Stomach (tissue), 8 donors: ENCODE measurements at regions not wholly inside any gene's neighbourhood (a gene's known extent, or its start where the extent isn't known, plus 50 kb on each side); places are given as distances from the start of the nearest gene placed in this dataset.

Experiments used
- DNase-seq, 2 donors: peaks; one replicate each; pipeline versions ENCODE4 v3.0.0 to v3.0.0-alpha.2; 2013 to 2019
- H3K27ac ChIP-seq, 5 donors: fragments of 200-600 bp in 4 of 5; sonication (generic) in 4 of 5; one replicate each; pipeline ENCODE4 v1.5.1; 2013 to 2019; ENCODE audit warnings: mild to moderate bottlenecking in 1 of 5, moderate library complexity in 1 of 5
- H3K27me3 ChIP-seq, 3 donors: fragments of 200-600 bp; sonication (generic); one replicate each; pipeline ENCODE4 v1.5.1; 2017 to 2019; ENCODE audit warnings: mixed run types in 1 of 3
- H3K36me3 ChIP-seq, 4 donors: fragments of 200-600 bp; sonication (generic); 1 replicate in 3 of 4; 2 replicates in 1 of 4; pipeline ENCODE4 v1.5.1; 2016 to 2019
- H3K4me1 ChIP-seq, 4 donors: fragments of 200-600 bp; sonication (generic); one replicate each; pipeline ENCODE4 v1.5.1; 2016 to 2019
- H3K4me3 ChIP-seq, 4 donors: fragments of 200-600 bp; sonication (generic) in 3 of 4; one replicate each; pipeline ENCODE4 v1.5.1; 2016 to 2019; ENCODE audit warnings: mild to moderate bottlenecking in 1 of 4
- H3K9me3 ChIP-seq, 4 donors: fragments of 200-600 bp; sonication (generic); one replicate each; pipeline ENCODE4 v1.5.1; 2016 to 2019
- CTCF ChIP-seq, 7 experiments: fragments of 450-650 bp in 4 of 7; fragments of 200-600 bp in 3 of 7; sonication (generic) in 3 of 7; IDR thresholded peaks; one replicate each; pipeline ENCODE4 v1.5.1; 2016 to 2019; ENCODE audit warnings: antibody characterized with exemption in 7 of 7, control low read depth in 2 of 7, mild to moderate bottlenecking in 1 of 7
- EP300 ChIP-seq: sonication (generic); formaldehyde crosslinking; IDR thresholded peaks from one replicate; pipeline ENCODE4 v1.6.1; 2017; ENCODE audit warnings: antibody characterized with exemption
- POLR2A ChIP-seq, 4 donors: fragments of 450-650 bp; IDR thresholded peaks; one replicate each; pipeline ENCODE4 v1.6.1; 2016; ENCODE audit warnings: antibody characterized with exemption in 4 of 4, control low read depth in 2 of 4, mild to moderate bottlenecking in 1 of 4, moderate library complexity in 1 of 4
- POLR2AphosphoS5 ChIP-seq, 3 donors: sonication (generic); formaldehyde crosslinking; IDR thresholded peaks; one replicate each; pipeline ENCODE4 v1.6.1; 2016; ENCODE audit warnings: antibody characterized with exemption in 3 of 3
- WGBS, 5 donors: extraction: QIAGEN DNeasy Blood & Tissue Kit in 3 of 5; methylation state at CpG; one replicate each; pipeline versions ENCODE4 v1.1.5 to v1.1.7; 2013 to 2018; 5-methylcytosine and 5-hydroxymethylcytosine counted together
- intact Hi-C: fragments of 100-400 bp; cut with DNase I; formaldehyde crosslinking; loops from one replicate; pipeline ENCODE4 v1.15.1; 2023; ENCODE audit warnings: low total_unique reads
- donor health status: healthy with polysubstance abuse.
- donor health status: Bipolar disorder and iron deficiency.
- donor health status: healthy.

- Histone ChIP-seq H3K9me3 (peaks cover 0 to 18% (median 9%) of the 10 kb centered on the region in 4 donors), H3K27ac (no peak overlapping the region), H3K36me3 (no peaks in the 10 kb centered on the region), H3K27me3 (no peaks in the 10 kb centered on the region), H3K4me1 (peaks cover 0 to 6% (median 0%) of the 10 kb centered on the region in 4 donors), H3K4me3 (no peak overlapping the region)
- 18 to 46% (median 29%) methylated on average over 2 of the region's 2 CpGs for WGBS, 5 donors
- intact Hi-C loops = no loop called here
- TF ChIP-seq EP300 (no peak), CTCF (IDR thresholded peaks at IDR 0.05) (peak in 1 of 7 experiments; percentile 10), POLR2AphosphoS5 (IDR thresholded peaks at IDR 0.05) (no peak)
- DNase-seq = no peak
Measured at GRCh38 chr13:47598340-47598911, 402.6 kb downstream of the SUCLA2 start.

- H3K27ac ChIP-seq = no peak overlapping the region
- TF ChIP-seq CTCF (IDR thresholded peaks at IDR 0.05) (no peak), POLR2A (IDR thresholded peaks at IDR 0.05) (no peak), POLR2AphosphoS5 (IDR thresholded peaks at IDR 0.05) (no peak), EP300 (no peak)
- intact Hi-C loops = no loop called here
- no peak for DNase-seq
- H3K4me1 ChIP-seq = peaks cover 0 to 6% (median 0%) of the 10 kb centered on the region in 4 donors
- no peak overlapping the region for H3K4me3 ChIP-seq
- no peaks in the 10 kb centered on the region for H3K27me3 ChIP-seq
- peaks cover 0 to 21% (median 9%) of the 10 kb centered on the region in 4 donors for H3K9me3 ChIP-seq
- no peaks in the 10 kb centered on the region for H3K36me3 ChIP-seq
Measured at GRCh38 chr13:47594833-47595232, 406.2 kb downstream of the SUCLA2 start.

- intact Hi-C loops = no loop called here
- 81 to 100% (median 86%) methylated on average over 1 of the region's 1 CpG; no CpG with 5 or more reads in 1 of the 5 donors for WGBS, 5 donors
Measured at GRCh38 chr13:47592256-47592655, 408.8 kb downstream of the SUCLA2 start.

GRCh38 chr13:47588676-47589075, 412.4 kb downstream of the SUCLA2 start:
- Histone ChIP-seq H3K4me1 (no peaks in the 10 kb centered on the region), H3K9me3 (peaks cover 0 to 5% (median 0%) of the 10 kb centered on the region in 4 donors), H3K27ac (no peak overlapping the region), H3K4me3 (no peak overlapping the region), H3K27me3 (no peaks in the 10 kb centered on the region), H3K36me3 (no peaks in the 10 kb centered on the region)
- TF ChIP-seq POLR2AphosphoS5 (IDR thresholded peaks at IDR 0.05) (no peak), EP300 (no peak), POLR2A (IDR thresholded peaks at IDR 0.05) (no peak), CTCF (IDR thresholded peaks at IDR 0.05) (no peak)
- DNase-seq = no peak
- intact Hi-C loops = no loop called here

More at GRCh38 chr13:47592256-47592655, 408.8 kb downstream of the SUCLA2 start:
- Histone ChIP-seq H3K4me1 (no peaks in the 10 kb centered on the region), H3K4me3 (no peak overlapping the region), H3K27ac (no peak overlapping the region), H3K36me3 (no peaks in the 10 kb centered on the region), H3K9me3 (peaks cover 0 to 21% (median 9%) of the 10 kb centered on the region in 4 donors), H3K27me3 (no peaks in the 10 kb centered on the region)
- TF ChIP-seq CTCF (IDR thresholded peaks at IDR 0.05) (no peak), POLR2AphosphoS5 (IDR thresholded peaks at IDR 0.05) (no peak), EP300 (no peak), POLR2A (IDR thresholded peaks at IDR 0.05) (no peak)
- no peak for DNase-seq
